ENCODE measurements at regions not wholly inside any gene's neighbourhood (a gene's known extent, or its start where the extent isn't known, plus 50 kb on each side); places are given as distances from the start of the nearest gene placed in this dataset.

DNA sequence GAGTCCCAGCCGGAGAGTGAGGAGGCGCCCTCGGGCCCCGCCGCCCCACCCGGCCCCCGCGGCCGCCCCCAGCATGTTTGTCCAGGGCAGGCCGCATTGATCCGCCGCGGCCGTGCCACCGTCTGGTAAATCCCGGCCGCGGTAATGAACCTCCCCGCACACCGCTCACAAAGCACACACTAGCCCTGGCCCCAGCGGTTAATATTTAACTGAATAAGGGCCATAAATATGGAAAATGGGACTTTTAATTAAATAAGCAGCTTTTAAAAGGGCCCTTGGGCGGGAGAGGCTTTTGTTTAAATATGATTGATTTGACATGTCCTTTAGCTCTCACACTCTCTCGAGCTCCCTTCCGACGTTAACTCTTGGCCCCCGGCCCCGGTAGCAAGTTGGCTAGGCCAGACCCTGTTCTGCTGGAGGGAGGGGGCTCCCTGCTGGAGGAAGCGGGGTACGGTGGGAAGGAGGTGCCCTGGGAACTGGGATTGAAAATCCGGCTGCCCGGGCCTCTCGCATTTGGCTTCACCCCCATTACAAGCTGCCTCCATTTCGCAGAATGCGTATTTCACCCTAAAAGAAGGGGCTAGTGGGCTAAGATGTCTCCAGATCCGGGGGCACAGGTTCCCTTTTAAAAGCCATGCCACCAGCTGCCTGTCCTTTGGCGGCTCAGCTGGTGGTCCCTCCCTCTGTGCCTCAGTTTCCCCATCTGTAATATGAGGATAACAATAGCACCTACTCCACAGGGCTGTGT is 199.8 kb downstream of the RBM19 start:
- no peak for DNase-seq (ENCODE audit: low read depth in 4 of 4, low spot score in 2 of 4)

DNA sequence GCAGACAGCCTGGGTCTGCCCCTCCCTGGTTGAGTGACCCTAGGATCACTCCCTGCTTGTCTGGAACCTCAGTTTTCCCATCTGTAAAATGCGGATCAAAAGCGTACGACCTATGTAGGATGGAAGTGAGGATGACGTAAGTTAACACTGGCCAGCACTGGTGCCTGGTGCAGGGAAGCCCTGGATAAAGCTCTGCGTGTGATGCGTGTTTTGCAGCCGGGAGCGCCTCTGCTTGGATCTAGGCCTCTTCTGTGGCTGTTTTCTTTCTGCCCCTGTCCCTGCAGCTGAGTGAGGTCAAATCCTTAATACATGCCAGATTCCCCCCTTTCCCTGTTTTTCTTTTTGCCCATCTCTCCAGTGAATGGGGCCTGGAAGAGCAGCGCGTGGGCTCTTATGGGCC is 201.5 kb downstream of the RBM19 start:
- DNase-seq (ENCODE audit: low read depth in 4 of 4, low spot score in 2 of 4) = no peak

DNA sequence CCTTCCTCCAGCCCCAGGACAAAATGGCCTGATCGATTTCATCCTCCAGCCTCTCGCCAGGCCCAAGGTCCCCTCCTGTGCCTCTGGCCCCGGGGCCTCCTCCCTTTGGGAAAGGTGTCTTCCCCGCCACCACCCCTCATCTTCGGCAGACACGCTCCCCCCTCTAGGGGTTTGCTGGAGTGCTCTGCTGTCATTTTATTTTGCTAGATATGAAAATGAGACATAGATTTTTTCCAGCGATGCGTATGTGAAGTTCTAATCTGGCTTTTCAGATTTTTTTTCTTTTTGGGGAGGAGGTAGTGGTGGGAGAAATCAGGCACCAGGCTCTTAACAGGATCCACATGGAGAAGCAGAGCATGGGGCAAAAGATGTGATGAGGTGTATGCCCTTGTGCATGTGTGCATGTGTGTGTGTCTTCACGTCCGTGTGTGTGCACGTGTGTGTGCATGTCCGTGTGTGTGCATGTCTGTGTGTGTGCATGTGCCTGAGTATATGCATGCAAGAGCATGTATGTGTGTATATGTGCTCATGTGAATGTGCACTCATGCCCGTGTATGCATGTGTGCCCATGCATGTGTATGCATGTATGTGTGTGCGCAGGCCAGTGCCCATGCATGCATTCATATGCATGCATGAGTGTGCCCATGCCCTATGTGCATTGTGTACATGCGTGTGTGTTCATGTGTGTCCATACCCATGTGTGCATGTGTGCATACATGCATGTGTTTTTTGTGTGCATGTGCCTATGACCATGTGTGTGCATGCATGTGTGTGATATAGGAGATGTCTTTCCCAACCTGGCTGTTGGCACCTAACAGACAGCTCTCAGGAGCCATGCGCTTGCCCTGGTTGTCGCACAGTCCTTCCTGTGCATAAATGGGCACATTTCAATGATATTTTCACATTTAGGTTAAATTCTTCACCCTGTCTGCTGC is 203.0 kb downstream of the RBM19 start:
- DNase-seq (ENCODE audit: low read depth in 4 of 4, low spot score in 2 of 4) = no peak

GRCh38 chr12:113762155-113762881 is 203.8 kb downstream of the RBM19 start:
- no peak for DNase-seq (ENCODE audit: low read depth in 4 of 4, low spot score in 2 of 4)

- no peak for DNase-seq (ENCODE audit: low read depth in 4 of 4, low spot score in 2 of 4)
Measured at GRCh38 chr12:113759135-113759534, 207.0 kb downstream of the RBM19 start.

- no peak for DNase-seq (ENCODE audit: low read depth in 4 of 4, low spot score in 2 of 4)
Measured at GRCh38 chr12:113758165-113758924, 207.8 kb downstream of the RBM19 start.

DNA sequence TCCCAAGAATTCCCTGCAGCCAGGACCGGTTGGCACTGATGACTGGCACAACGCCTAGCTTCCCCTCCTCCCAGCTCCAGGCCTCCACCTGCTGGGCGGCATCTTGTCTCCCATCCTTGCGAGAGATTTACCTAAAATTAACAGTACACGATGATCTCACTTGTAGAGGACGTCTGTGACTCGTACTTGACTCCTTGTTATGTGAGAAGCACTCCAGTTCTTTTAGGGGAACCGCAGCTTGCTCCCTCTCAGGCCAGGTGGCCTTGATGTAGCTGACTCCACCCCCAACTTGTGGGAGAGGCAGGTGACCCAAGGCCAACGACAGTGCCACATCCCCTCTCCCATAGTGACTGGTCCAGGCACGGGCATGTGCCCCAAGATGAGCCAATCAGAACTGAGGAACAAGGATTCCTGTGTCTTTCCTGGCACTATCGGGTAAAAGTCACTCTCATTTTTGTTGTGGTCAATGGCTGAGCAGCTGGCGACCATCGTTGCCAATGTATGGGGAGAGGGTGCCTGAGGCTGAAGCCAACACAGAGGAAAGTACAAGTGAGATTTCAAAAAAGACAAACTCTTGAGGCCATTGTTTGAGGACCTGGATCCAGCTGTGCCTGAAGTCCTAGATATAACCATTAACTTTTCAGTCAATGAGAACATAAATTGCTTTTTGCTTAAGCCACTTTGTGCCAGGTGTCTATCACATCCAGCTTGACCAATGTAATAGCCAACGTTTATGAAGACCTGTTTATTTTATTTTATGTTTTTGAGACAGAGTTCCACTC is 208.7 kb downstream of the RBM19 start:
- DNase-seq (ENCODE audit: low read depth in 4 of 4, low spot score in 2 of 4) = no peak

- no peak for DNase-seq (ENCODE audit: low read depth in 4 of 4, low spot score in 2 of 4)
Measured at GRCh38 chr12:113756609-113757008, 209.5 kb downstream of the RBM19 start.

- DNase-seq (ENCODE audit: low read depth in 4 of 4, low spot score in 2 of 4) = no peak
Measured at GRCh38 chr12:113755098-113755497, 211.0 kb downstream of the RBM19 start.

DNA sequence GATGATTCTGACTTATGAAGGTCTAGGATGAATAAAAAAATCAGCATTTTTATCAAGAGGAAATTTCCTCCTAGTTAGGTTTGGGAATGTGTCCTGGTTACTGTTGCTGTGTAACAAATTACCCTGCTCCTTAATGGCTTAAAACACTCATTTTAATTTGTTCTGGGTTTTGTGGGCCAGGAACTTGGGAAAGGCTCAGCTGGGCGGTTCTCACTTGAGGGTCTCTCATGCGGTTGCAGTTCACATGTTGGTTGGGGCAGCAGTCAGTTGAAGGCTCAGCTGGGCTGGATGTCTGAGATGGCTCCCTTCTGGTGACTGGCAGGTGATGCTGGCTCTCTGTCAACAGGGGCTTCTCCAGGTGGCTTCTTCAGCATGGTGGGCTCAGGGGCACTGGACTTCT is 214.6 kb downstream of the RBM19 start:
- no peak for DNase-seq (ENCODE audit: low read depth in 4 of 4, low spot score in 2 of 4)

DNA sequence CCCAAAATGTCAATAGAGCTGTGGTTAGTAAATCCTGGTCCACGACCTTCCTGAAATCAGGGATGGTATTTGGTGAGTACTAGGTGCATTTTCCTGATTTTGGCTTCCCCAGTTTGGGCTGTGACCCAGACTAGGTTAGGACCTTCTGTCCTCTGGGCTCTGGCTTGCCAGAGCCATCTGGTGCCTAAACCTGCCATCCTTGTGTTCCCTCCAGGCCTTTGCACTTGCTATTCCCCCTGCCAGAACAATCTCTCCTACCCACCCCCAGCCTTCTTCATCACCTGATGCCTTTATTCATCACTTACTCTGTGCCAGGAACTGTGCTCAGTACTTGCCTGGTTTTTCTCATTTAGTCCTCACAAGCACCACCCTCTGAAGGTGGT is 216.7 kb downstream of the RBM19 start:
- DNase-seq (ENCODE audit: low read depth in 4 of 4, low spot score in 2 of 4) = no peak

DNA sequence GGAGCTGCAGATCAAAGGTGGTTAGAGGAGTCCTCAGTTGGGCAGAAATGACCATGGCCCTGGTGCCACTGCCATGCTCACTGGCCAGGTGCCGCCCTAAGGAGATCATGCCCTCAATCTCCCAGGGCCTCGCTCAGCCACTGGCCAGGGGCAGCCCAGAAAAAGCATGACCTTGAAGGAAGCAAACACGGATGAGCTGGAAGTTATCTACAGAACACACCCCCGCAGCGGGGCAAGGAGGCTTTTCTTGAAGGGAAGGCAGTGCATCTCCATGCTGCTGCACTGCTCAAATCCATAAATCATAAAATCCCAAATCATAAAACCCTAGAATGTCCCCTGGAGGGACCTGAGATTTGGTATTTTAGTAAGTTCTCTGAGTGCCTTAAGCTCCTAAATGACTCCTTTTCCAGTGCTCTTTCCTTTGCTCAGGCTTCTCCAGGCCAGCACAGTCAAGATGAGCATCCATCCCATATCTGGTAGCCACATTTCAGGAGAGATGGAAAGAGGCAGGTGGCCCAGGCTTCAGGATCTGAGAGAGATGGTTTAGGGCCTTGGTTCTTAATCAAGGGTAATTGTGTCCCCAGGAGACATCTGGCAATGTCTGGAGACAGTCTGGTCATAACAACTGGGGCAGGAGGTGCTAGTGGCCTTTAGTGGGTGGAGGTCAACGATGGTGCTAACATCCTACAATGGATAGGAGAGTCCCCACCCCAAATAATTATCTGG is 217.3 kb downstream of the RBM19 start:
- no peak for DNase-seq (ENCODE audit: low read depth in 4 of 4, low spot score in 2 of 4)

- no peak for DNase-seq (ENCODE audit: low read depth in 4 of 4, low spot score in 2 of 4)
Measured at GRCh38 chr12:113747017-113747416, 219.1 kb downstream of the RBM19 start.

- no peak for DNase-seq (ENCODE audit: low read depth in 4 of 4, low spot score in 2 of 4)
Measured at GRCh38 chr12:113744802-113745395, 221.2 kb downstream of the RBM19 start.

DNA sequence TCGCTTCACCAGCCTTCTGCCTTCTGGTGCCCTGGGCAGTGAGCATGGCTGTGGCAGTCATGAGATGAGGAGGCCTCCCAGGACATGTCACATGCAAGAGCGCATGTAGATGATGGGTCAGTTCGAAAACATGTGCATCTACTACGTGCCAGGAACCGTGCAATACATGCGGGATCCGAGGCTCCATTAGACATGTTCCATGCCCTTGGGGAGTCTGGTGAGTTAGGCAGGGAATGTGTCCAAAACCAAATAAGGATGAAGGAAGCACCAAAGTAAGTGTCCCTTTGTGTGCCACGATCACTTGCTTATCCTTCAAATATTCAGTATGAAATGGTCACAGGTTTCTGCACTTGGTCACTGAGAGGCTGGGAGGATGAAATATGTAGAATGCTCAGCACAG is 223.3 kb downstream of the RBM19 start:
- DNase-seq (ENCODE audit: low read depth in 4 of 4, low spot score in 2 of 4) = no peak

- no peak for DNase-seq (ENCODE audit: low read depth in 4 of 4, low spot score in 2 of 4)
Measured at GRCh38 chr12:113740699-113741098, 225.4 kb downstream of the RBM19 start.

- no peak for DNase-seq (ENCODE audit: low read depth in 4 of 4, low spot score in 2 of 4)
Measured at GRCh38 chr12:113735131-113735530, 231.0 kb downstream of the RBM19 start.

DNA sequence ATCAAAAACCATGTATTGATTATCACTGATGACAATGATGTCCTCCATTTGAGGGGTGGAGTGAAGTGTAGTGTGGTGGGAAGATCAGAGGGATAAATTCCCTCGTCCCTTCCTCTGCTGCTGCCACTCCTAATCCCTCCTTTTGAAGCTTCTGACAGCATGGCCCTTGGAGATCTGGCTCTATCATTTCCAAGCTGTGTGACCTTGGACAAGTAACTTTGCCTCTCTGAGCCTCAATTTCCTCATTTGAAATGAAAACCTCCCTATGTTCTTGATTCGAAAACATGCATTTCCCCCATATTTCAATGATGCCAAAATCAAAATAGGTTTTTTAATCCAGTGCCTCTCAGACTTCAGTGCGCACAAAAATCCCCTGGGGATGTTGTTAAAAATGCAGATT is 231.6 kb downstream of the RBM19 start:
- DNase-seq (ENCODE audit: low read depth in 4 of 4, low spot score in 2 of 4) = no peak

- DNase-seq (ENCODE audit: low read depth in 4 of 4, low spot score in 2 of 4) = no peak
Measured at GRCh38 chr12:113732916-113733315, 233.2 kb downstream of the RBM19 start.

Measured in left renal cortex interstitium (tissue), 4 donors.